Adrenal gland (tissue), 9 donors: ENCODE measurements at regions not wholly inside any gene's neighbourhood (a gene's known extent, or its start where the extent isn't known, plus 50 kb on each side); places are given as distances from the start of the nearest gene placed in this dataset.

ENCODE experiments used
- DNase-seq, 7 donors: peaks; one replicate each; pipeline ENCODE4 v3.0.0-alpha.2; 2019 to 2020
- H3K27ac ChIP-seq, 5 donors: fragments of 200-600 bp; sonication (generic) in 4 of 5; 1 replicate in 3 of 5; 2 replicates in 2 of 5; pipeline versions ENCODE4 v1.5.1 to v1.8.0; 2016 to 2020; ENCODE audit warnings: mild to moderate bottlenecking in 1 of 5
- H3K27me3 ChIP-seq: fragments of 200-600 bp; 2 replicates; pipeline ENCODE4 v1.8.0; 2021
- H3K36me3 ChIP-seq, 2 donors: fragments of 200-600 bp; replicated peaks in 1 of 2; 1 replicate in 1 of 2; 2 replicates in 1 of 2; pipeline versions ENCODE4 v1.5.1 to v1.8.0; 2018 to 2022
- H3K4me1 ChIP-seq, 2 donors: fragments of 200-600 bp; replicated peaks in 1 of 2; 1 replicate in 1 of 2; 2 replicates in 1 of 2; pipeline versions ENCODE4 v1.5.1 to v1.8.0; 2018 to 2021
- H3K4me3 ChIP-seq, 4 donors: fragments of 200-600 bp; sonication (generic) in 3 of 4; one replicate each; pipeline ENCODE4 v1.5.1; 2016 to 2018
- H3K9me3 ChIP-seq, 3 donors: fragments of 200-600 bp; sonication (generic) in 1 of 3; replicated peaks in 1 of 3; 1 replicate in 2 of 3; 2 replicates in 1 of 3; pipeline versions ENCODE4 v1.5.1 to v1.8.0; 2016 to 2021
- POLR2A ChIP-seq, 2 donors: fragments of 450-650 bp; IDR thresholded peaks; one replicate each; pipeline ENCODE4 v1.6.1; 2017; ENCODE audit warnings: antibody characterized with exemption in 2 of 2, mild to moderate bottlenecking in 2 of 2, moderate library complexity in 1 of 2
- WGBS, 4 donors: extraction: QIAGEN DNeasy Blood & Tissue Kit in 2 of 4; methylation state at CpG; one replicate each; pipeline versions ENCODE4 v1.1.5 to v1.1.7; 2013 to 2017; 5-methylcytosine and 5-hydroxymethylcytosine counted together
- intact Hi-C, 2 donors: fragments of 100-400 bp; cut with DNase I; formaldehyde crosslinking; loops; one replicate each; pipeline versions ENCODE4 v1.14.1 to v1.15.0; 2022 to 2023
- TF ChIP-seq, protein P1 (sequence below), 6 experiments: fragments of 450-650 bp in 4 of 6; fragments of 200-600 bp in 2 of 6; sonication (generic) in 1 of 6; IDR thresholded peaks; 1 replicate in 5 of 6; 2 replicates in 1 of 6; pipeline versions ENCODE4 v1.5.1 to v1.8.0; 2016 to 2021; ENCODE audit warnings: antibody characterized with exemption in 6 of 6, mild to moderate bottlenecking in 2 of 6, moderate library complexity in 1 of 6
- donor health status: healthy with polysubstance abuse.
- donor health status: Bipolar disorder and iron deficiency.
- donor health status: DM: yes; HTN: yes; CAD: no.
- donor health status: DM: no; HTN: no; CAD: no.
- donor health status: DM: no; HTN: no; CAD: no.

DNA sequence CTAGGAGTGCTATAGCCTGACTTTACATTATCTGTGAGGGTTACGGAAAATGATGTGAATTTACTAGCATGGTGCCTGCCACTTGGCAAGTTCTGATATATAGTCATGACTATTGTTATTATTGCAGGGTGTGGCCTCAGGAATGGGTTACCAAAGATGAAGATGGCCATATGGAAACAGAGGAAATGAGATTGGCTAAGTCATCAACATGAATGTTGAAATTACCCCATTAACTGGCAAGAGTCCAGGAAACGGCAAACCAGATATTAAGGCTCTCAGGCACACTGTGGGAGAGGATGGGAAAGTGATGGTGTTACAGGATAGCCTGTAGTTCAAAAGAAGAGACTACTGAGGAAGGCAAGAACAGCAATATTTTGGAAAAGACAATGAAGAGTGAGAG lies 183.3 kb downstream of the KCNRG start:
- TF ChIP-seq, protein P1, sequence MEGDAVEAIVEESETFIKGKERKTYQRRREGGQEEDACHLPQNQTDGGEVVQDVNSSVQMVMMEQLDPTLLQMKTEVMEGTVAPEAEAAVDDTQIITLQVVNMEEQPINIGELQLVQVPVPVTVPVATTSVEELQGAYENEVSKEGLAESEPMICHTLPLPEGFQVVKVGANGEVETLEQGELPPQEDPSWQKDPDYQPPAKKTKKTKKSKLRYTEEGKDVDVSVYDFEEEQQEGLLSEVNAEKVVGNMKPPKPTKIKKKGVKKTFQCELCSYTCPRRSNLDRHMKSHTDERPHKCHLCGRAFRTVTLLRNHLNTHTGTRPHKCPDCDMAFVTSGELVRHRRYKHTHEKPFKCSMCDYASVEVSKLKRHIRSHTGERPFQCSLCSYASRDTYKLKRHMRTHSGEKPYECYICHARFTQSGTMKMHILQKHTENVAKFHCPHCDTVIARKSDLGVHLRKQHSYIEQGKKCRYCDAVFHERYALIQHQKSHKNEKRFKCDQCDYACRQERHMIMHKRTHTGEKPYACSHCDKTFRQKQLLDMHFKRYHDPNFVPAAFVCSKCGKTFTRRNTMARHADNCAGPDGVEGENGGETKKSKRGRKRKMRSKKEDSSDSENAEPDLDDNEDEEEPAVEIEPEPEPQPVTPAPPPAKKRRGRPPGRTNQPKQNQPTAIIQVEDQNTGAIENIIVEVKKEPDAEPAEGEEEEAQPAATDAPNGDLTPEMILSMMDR (IDR thresholded peaks at IDR 0.05) = no peak
- no peak for TF ChIP-seq POLR2A (IDR thresholded peaks at IDR 0.05)
- Histone ChIP-seq H3K4me1 (no peaks in the 10 kb centered on the region), H3K27me3 (no peaks in the 10 kb centered on the region), H3K4me3 (no peak overlapping the region), H3K27ac (no peak overlapping the region), H3K36me3 (no peaks in the 10 kb centered on the region), H3K9me3 (no peaks in the 10 kb centered on the region)
- intact Hi-C loops = no loop called here
- no peak for DNase-seq
- 56 to 68% (median 64%) methylated on average over 2 of the region's 2 CpGs for WGBS, 4 donors

DNA sequence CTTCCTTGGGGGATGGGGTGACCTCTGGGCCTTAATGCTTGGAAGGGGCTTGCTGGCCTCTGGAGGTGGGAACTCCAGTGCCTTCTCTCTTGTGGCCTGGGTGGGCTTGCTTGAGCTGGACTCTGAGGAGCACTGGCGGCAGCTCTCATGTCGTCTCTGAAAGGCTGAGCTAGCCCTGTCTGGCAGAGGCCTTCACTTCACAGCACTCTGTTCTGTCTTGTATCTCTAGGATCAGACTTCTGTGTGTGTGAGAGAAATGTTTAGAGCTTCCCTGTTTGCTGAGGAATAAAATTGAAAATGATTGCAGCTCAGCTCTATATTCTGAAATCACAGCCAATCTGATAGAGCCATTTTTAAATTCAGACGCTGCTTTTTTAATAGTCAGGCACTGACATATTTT lies 185.3 kb downstream of the KCNRG start:
- H3K27ac ChIP-seq = no peak overlapping the region
- WGBS, 4 donors = 67 to 78% (median 71%) methylated on average over 3 of the region's 3 CpGs
- no peak for DNase-seq

DNA sequence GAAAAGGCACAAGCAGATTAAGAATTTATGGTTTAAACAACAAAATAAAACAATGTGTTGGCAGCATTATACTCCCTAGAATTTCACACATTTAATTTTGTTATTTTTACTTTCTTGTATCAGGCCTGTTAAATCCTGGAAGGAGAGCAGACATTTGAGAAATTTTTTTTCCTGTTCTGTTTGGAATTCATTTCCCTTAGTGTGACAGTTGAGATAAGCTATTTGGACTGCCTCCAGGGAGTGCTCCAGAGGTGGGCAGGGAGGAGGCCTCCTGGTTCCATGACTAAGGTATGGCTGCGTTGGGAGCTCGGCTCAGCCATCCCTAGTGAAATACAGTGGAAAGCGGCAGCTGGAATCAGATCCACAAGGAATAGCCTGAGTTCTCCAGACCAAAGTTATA lies 185.7 kb downstream of the KCNRG start:
- H3K9me3 ChIP-seq = no peaks in the 10 kb centered on the region
- no peaks in the 10 kb centered on the region for H3K27me3 ChIP-seq
- DNase-seq = peak in 2 of 7 donors; percentile 17 to 24
- H3K4me1 ChIP-seq = no peaks in the 10 kb centered on the region
- no peaks in the 10 kb centered on the region for H3K36me3 ChIP-seq
- WGBS, 4 donors = 51 to 79% (median 70%) methylated on average over 3 of the region's 3 CpGs
- H3K4me3 ChIP-seq = no peak overlapping the region
- no peak overlapping the region for H3K27ac ChIP-seq
- TF ChIP-seq POLR2A (IDR thresholded peaks at IDR 0.05) = no peak
- TF ChIP-seq, protein P1 (IDR thresholded peaks at IDR 0.05) = no peak
- intact Hi-C loops = no loop called here

More for the DNA sequence above, 185.3 kb downstream of the KCNRG start:
- no peak overlapping the region for H3K4me3 ChIP-seq
- no peaks in the 10 kb centered on the region for H3K9me3 ChIP-seq
- no peaks in the 10 kb centered on the region for H3K36me3 ChIP-seq
- no peaks in the 10 kb centered on the region for H3K4me1 ChIP-seq
- TF ChIP-seq POLR2A (IDR thresholded peaks at IDR 0.05) = no peak
- TF ChIP-seq, protein P1 (IDR thresholded peaks at IDR 0.05) = no peak
- intact Hi-C loops = no loop called here
- no peaks in the 10 kb centered on the region for H3K27me3 ChIP-seq

DNA sequence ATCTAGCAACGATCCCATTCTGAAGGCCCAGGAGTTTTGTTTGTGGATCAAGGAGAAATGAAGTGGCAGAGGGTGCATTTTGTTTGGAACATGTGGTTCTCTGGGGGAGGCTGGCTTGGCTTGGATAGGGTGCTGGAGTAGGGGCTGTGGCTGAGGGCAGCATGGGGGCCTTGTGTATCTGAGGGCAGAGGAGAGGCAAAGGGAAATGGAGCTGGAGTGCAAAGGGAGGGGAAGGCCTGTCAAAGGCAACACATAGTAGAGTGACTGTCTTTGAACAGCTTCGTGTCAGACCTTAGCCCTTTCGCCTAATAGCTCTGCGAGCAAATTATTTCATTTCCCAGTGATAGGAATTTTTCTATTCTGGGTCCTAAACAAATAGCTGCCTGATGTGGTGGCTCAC lies 187.2 kb downstream of the KCNRG start:
- Histone ChIP-seq H3K4me3 (no peak overlapping the region), H3K27me3 (no peaks in the 10 kb centered on the region), H3K36me3 (no peaks in the 10 kb centered on the region), H3K9me3 (no peaks in the 10 kb centered on the region), H3K4me1 (no peaks in the 10 kb centered on the region), H3K27ac (no peak overlapping the region)
- intact Hi-C loops = no loop called here
- no peak for DNase-seq
- TF ChIP-seq POLR2A (IDR thresholded peaks at IDR 0.05) = no peak
- TF ChIP-seq, protein P1 (IDR thresholded peaks at IDR 0.05) = no peak
- 80 to 96% (median 83%) methylated on average over 4 of the region's 4 CpGs for WGBS, 4 donors
